B cell (primary cell): ENCODE measurements at regions not wholly inside any gene's neighbourhood (a gene's known extent, or its start where the extent isn't known, plus 50 kb on each side); places are given as distances from the start of the nearest gene placed in this dataset.

Experiments used
- ATAC-seq: fragments of 200-7000 bp; cut with Tn5 transposase; one replicate; pipeline ENCODE4 v1.10.0; 2021; ENCODE audit warnings: low read depth, mild to moderate bottlenecking, moderate number of reproducible peaks, moderate library complexity
- CTCF ChIA-PET: fragments of 350-600 bp; sonication (Branson Sonifier 250); formaldehyde crosslinking; loops from one replicate; lab custom pipeline; 2021; ENCODE audit warnings: antibody characterized with exemption, inconsistent platforms; lab: Charles Lee
- POLR2A ChIA-PET: fragments of 350-600 bp; sonication (Branson Sonifier 250); formaldehyde crosslinking; loops from one replicate; lab custom pipeline; 2021; ENCODE audit warnings: antibody characterized with exemption; lab: Charles Lee
- DNase-seq: peaks from one replicate; pipeline ENCODE4 v3.0.0; 2013
- H2AFZ ChIP-seq: 2 replicates; pipeline ENCODE4 v1.6.1; 2012; ENCODE audit warnings: mild to moderate bottlenecking, low read depth, low read length; ENCODE audit not compliant: insufficient read depth, poor library complexity, severe bottlenecking
- H3K27ac ChIP-seq, 2 donors: 1 replicate in 1 of 2; 2 replicates in 1 of 2; pipeline ENCODE4 v1.5.1; 2012 to 2013; ENCODE audit warnings: low read length in 2 of 2, mild to moderate bottlenecking in 2 of 2, moderate library complexity in 1 of 2
- H3K27me3 ChIP-seq, 4 experiments: fragments of 200-600 bp in 1 of 4; sonication (generic) in 1 of 4; replicated peaks in 1 of 4; 1 replicate in 2 of 4; 2 replicates in 2 of 4; pipeline versions ENCODE4 v1.6.1 to v1.7.0; 2013 to 2016; ENCODE audit warnings: low read length in 3 of 4, mild to moderate bottlenecking in 2 of 4, mixed read lengths in 1 of 4, moderate library complexity in 1 of 4; ENCODE audit not compliant: insufficient read depth in 4 of 4, control insufficient read depth in 3 of 4; ENCODE audit errors: control extremely low read depth in 1 of 4
- H3K36me3 ChIP-seq, 2 experiments: replicated peaks in 1 of 2; 1 replicate in 1 of 2; 2 replicates in 1 of 2; pipeline versions ENCODE4 v1.6.1 to v1.7.1; 2013; ENCODE audit warnings: low read length in 1 of 2; ENCODE audit not compliant: insufficient read depth in 2 of 2, control insufficient read depth in 1 of 2; ENCODE audit errors: control extremely low read depth in 1 of 2, extremely low read depth in 1 of 2
- H3K4me1 ChIP-seq, 2 donors: fragments of 200-600 bp in 1 of 2; sonication (generic) in 1 of 2; 1 replicate in 1 of 2; 2 replicates in 1 of 2; pipeline versions ENCODE4 v1.5.1 to v1.6.1; 2013 to 2017; ENCODE audit warnings: low read length in 2 of 2; ENCODE audit not compliant: control insufficient read depth in 2 of 2, insufficient read depth in 2 of 2
- H3K4me2 ChIP-seq: replicated peaks from 2 replicates; pipeline ENCODE3; 2012; ENCODE audit warnings: mild to moderate bottlenecking, low read depth, low read length; ENCODE audit not compliant: poor library complexity, severe bottlenecking
- H3K4me3 ChIP-seq, 5 experiments: fragments of 200-600 bp in 1 of 5; sonication (generic) in 1 of 5; 1 replicate in 3 of 5; 2 replicates in 2 of 5; pipeline versions ENCODE4 v1.5.1 to v1.7.0; 2011 to 2016; ENCODE audit warnings: low read length in 4 of 5, mild to moderate bottlenecking in 4 of 5, low read depth in 2 of 5, control low read depth in 1 of 5, moderate library complexity in 1 of 5; ENCODE audit not compliant: insufficient read depth in 1 of 5; ENCODE audit errors: control extremely low read depth in 1 of 5, extremely low read depth in 1 of 5
- H3K79me2 ChIP-seq: fragments of 200-600 bp; sonication (generic); one replicate; pipeline ENCODE4 v1.6.0; 2016; ENCODE audit warnings: low read length; ENCODE audit not compliant: control insufficient read depth, insufficient read depth
- H3K9ac ChIP-seq: fragments of 200-600 bp; sonication (generic); 2 replicates; pipeline ENCODE4 v1.6.1; 2017; ENCODE audit warnings: mild to moderate bottlenecking, low read length, moderate library complexity
- H3K9me3 ChIP-seq, 3 donors: one replicate each; pipeline versions ENCODE4 v1.6.1 to v1.7.1; 2013; ENCODE audit warnings: low read length in 2 of 3; ENCODE audit not compliant: control insufficient read depth in 2 of 3, insufficient read depth in 1 of 3; ENCODE audit errors: control extremely low read depth in 1 of 3
- H4K20me1 ChIP-seq: 2 replicates; pipeline ENCODE4 v1.6.0; 2012; ENCODE audit warnings: mild to moderate bottlenecking, low read length; ENCODE audit not compliant: insufficient read depth, control insufficient read depth, poor library complexity, severe bottlenecking
- H3K27ac Mint-ChIP-seq: one replicate; pipeline ENCODE4 v1.8.0; 2021; ENCODE audit warnings: mixed read lengths
- H3K27me3 Mint-ChIP-seq: one replicate; pipeline ENCODE4 v1.8.0; 2021; ENCODE audit warnings: mixed read lengths
- H3K4me1 Mint-ChIP-seq: one replicate; pipeline ENCODE4 v1.8.0; 2021; ENCODE audit warnings: mixed read lengths
- H3K4me3 Mint-ChIP-seq: one replicate; pipeline ENCODE4 v1.8.0; 2021; ENCODE audit warnings: mixed read lengths
- H3K9me3 Mint-ChIP-seq: one replicate; pipeline ENCODE4 v1.8.0; 2022; ENCODE audit warnings: mixed read lengths; ENCODE audit not compliant: insufficient read depth
- CTCF ChIP-seq: fragments of 200-600 bp; IDR thresholded peaks from one replicate; pipeline ENCODE4 v1.8.0; 2022; ENCODE audit warnings: antibody characterized with exemption, mild to moderate bottlenecking
- EZH2 ChIP-seq: IDR thresholded peaks from 2 replicates; pipeline ENCODE4 v1.6.1; 2012; ENCODE audit warnings: borderline replicate concordance, low read depth, mild to moderate bottlenecking, moderate library complexity, low read length; ENCODE audit not compliant: insufficient read depth, poor library complexity, severe bottlenecking
- WGBS: methylation state at CpG from one replicate; pipeline ENCODE4 v1.1.5; 2013; ENCODE audit warnings: missing lambda C conversion rate; ENCODE audit not compliant: insufficient coverage; 5-methylcytosine and 5-hydroxymethylcytosine counted together
- intact Hi-C: fragments of 100-400 bp; cut with micrococcal nuclease; formaldehyde crosslinking; loops from one replicate; pipeline ENCODE4 v1.10.0; 2022

GRCh38 chr2:239536186-239536585, 135.4 kb upstream of the HDAC4 start:
- ChIA-PET POLR2A (no interaction called here), CTCF (no interaction called here)
- Mint-ChIP-seq H3K27me3 (peaks cover 12% of the 10 kb centered on the region), H3K4me3 (no peak overlapping the region), H3K4me1 (no peaks in the 10 kb centered on the region), H3K27ac (no peak overlapping the region), H3K9me3 (no peaks in the 10 kb centered on the region)
- Histone ChIP-seq H3K36me3 (no peaks in the 10 kb centered on the region), H2AFZ (no peak overlapping the region), H4K20me1 (no peaks in the 10 kb centered on the region), H3K4me3 (no peak overlapping the region), H3K27ac (no peak overlapping the region), H3K9me3 (peaks cover 0 to 42% (median 0%) of the 10 kb centered on the region in 3 donors), H3K4me1 (no peaks in the 10 kb centered on the region), H3K27me3 (no peaks in the 10 kb centered on the region), H3K4me2 (no peak overlapping the region), H3K79me2 (no peaks in the 10 kb centered on the region), H3K9ac (no peak overlapping the region)
- no peak for ATAC-seq
- no peak for DNase-seq
- WGBS, result 100% methylated on average over 4 of the region's 10 CpGs
- TF ChIP-seq CTCF, result no peak
- no peak for TF ChIP-seq EZH2
- intact Hi-C loops, result no loop called here

GRCh38 chr2:239535413-239536144, 134.8 kb upstream of the HDAC4 start:
- Histone ChIP-seq H3K9ac (no peak overlapping the region), H3K9me3 (peaks cover 0 to 47% (median 0%) of the 10 kb centered on the region in 3 donors), H3K4me3 (no peak overlapping the region), H3K27ac (no peak overlapping the region), H3K36me3 (no peaks in the 10 kb centered on the region), H3K27me3 (no peaks in the 10 kb centered on the region), H4K20me1 (no peaks in the 10 kb centered on the region), H3K4me1 (no peaks in the 10 kb centered on the region), H3K79me2 (no peaks in the 10 kb centered on the region), H3K4me2 (no peak overlapping the region), H2AFZ (no peak overlapping the region)
- no peak for ATAC-seq
- Mint-ChIP-seq H3K4me3 (no peak overlapping the region), H3K4me1 (no peaks in the 10 kb centered on the region), H3K9me3 (peaks cover 2% of the 10 kb centered on the region), H3K27me3 (peaks cover 12% of the 10 kb centered on the region), H3K27ac (no peak overlapping the region)
- CTCF ChIA-PET, result no interaction called here
- WGBS, result 89% methylated on average over 7 of the region's 8 CpGs
- no peak for DNase-seq
- TF ChIP-seq CTCF (no peak), EZH2 (no peak)
- intact Hi-C loops, result no loop called here
- POLR2A ChIA-PET, result no interaction called here
